ENCODE measurements at regions not wholly inside any gene's neighbourhood (a gene's known extent, or its start where the extent isn't known, plus 50 kb on each side); places are given as distances from the start of the nearest gene placed in this dataset.

DNA sequence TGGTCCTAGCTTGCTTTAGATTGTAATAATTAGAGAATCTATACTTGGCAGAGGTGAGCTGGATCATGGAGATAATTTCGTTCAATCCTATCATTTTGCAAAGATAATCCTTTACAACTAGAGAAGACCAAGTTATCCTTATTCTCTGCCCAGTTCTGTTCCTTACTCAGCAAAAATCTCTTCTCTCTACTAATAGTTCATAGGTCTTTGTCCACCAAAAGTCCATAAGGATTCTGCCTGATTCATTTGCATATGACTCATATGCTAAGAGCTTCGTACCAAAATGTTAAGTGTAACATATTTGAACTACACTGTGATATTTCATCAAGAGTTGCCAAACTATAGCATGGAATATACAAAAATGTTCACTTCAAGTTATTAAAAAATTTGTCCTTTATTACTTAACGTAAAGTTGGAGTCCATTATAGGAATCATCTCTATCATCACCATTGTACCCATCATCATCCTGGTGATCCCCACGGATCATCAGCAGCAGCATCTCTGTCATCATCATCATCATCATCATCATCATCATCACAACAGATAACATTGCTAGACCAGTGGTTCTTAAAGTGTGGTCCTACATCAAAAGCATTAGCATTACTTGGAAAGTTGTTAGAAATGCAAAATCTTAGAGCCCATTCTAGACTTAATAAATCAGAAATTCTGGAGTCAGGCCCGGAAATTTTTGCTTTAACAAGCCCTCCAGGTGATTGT lies 463.0 kb downstream of the DHX35 start:
- DNase-seq (ENCODE audit: low read depth, low spot score): no peak

GRCh38 chr20:39421571-39422105 lies 459.5 kb downstream of the DHX35 start:
- DNase-seq (ENCODE audit: low read depth, low spot score): no peak

GRCh38 chr20:39412091-39412490 lies 449.9 kb downstream of the DHX35 start:
- no peak for DNase-seq (ENCODE audit: low read depth, low spot score)

GRCh38 chr20:39399463-39399862 lies 437.3 kb downstream of the DHX35 start:
- no peak for DNase-seq (ENCODE audit: low read depth, low spot score)

- DNase-seq (ENCODE audit: low read depth, low spot score): no peak
Observed at GRCh38 chr20:39398656-39399055, 436.5 kb downstream of the DHX35 start.

GRCh38 chr20:39397646-39398045 lies 435.5 kb downstream of the DHX35 start:
- DNase-seq (ENCODE audit: low read depth, low spot score): no peak

- no peak for DNase-seq (ENCODE audit: low read depth, low spot score)
Observed at GRCh38 chr20:39395478-39396291, 433.5 kb downstream of the DHX35 start.

DNA sequence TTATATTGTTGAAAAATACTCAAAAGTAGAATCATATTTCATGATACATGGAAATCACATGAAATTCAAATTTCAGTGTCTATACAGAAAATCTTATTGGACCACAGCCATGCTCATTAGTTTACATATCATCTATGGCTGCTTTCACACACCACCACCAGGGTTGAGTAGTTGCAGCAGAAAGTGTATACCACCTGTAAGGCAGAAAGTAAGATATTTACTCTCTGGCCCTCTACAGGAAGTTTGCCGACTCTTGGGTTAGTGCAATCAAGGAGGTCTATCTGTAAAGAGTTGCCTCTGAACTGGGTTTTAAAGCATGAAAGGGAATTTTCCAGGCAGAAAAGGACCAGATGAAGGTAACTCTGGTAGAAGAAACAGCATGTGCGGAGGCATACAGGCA lies 432.3 kb downstream of the DHX35 start:
- no peak for DNase-seq (ENCODE audit: low read depth, low spot score)

GRCh38 chr20:39390186-39390585 lies 428.0 kb downstream of the DHX35 start:
- DNase-seq (ENCODE audit: low read depth, low spot score): no peak

- DNase-seq (ENCODE audit: low read depth, low spot score): no peak
Observed at GRCh38 chr20:39381595-39381994, 419.5 kb downstream of the DHX35 start.

DNA sequence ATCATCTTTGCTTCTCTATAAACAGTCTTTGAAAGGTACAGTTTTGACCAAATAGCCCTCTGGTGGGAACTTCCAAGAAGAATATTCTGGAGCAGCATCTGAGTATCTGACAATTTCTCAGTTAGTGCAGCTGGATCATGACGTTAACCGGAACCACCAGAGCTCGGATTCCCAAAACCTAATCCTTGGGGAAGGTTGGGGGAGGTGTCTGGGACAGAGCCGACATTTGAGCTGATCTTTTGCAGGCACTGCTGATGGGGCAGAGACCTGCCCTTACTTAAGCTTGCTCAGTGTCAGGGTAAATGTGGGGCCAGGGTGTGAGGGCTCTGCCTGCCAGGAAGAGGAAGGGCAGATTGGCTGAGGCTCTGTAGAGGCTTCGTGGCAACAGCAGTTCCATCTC lies 416.6 kb downstream of the DHX35 start:
- DNase-seq (ENCODE audit: low read depth, low spot score): no peak

GRCh38 chr20:39376788-39377187 lies 414.6 kb downstream of the DHX35 start:
- no peak for DNase-seq (ENCODE audit: low read depth, low spot score)

DNA sequence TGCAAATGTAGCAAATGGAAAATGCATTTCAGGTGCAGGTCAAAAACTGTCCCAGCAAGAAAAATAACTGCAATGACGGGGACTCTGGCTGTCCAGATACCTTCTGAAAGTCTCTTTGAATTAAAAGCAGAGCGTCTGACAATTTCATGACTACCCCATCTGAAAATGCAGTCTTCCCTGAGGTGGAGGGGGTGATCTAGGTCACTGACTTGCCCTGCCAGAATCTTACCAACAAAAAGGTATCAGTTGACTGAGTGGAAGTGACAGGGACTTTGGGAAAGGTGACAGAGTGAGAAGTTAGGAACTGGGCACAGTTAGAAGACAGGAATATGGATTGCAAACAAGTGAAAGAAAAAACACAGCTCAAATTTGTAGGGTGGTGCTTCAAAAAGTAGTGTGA lies 402.2 kb downstream of the DHX35 start:
- no peak for DNase-seq (ENCODE audit: low read depth, low spot score)

DNA sequence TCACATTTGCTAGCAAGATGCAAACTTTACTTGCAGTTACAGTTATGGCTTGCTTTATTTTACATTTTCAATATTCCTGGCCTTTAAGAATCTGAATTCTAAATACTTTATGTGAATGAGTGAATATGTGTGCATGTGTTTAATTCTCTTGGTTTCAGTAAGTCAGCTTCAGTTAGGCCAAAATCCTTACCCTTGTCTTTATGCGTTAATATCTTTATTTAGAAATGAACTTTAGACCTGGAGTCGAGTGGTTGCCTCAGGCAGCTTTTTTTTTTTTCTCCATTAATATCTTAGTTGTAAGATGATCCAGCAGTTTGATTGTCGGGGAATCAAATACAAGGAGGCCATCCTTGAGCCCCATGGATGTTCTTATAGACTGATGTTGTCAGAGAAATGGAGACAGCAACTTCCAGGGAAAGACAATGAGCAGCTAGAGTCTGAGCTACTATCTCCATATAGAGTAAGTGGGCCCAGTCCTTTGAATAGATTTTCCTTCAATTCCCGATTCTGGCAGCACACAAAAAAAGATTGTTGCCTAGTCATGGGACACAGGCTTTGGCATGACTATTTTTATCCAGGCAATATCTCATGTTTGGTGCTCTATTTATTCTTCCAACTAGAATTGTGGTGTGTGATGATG lies 398.0 kb downstream of the DHX35 start:
- no peak for DNase-seq (ENCODE audit: low read depth, low spot score)

- no peak for DNase-seq (ENCODE audit: low read depth, low spot score)
Observed at GRCh38 chr20:39358052-39358451, 395.9 kb downstream of the DHX35 start.

DNA sequence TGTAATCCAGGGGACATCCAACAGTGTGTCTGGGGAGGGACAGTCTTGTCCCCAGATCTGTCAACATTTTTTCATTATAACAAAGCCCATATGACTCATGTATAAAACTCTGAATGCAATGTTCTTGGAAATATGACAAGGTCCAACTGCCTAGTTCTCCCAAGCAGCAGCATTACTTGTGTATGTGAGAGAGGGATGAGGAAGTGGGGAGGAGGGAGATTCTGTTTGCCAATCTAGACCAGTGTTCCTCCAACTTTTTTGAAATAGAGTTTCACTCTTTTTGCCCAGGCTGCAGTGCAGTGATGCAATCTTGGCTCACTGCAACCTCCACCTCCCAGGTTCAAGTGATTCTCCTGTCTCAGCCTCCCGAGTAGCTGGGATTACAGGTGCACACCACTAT lies 394.8 kb downstream of the DHX35 start:
- no peak for DNase-seq (ENCODE audit: low read depth, low spot score)

- DNase-seq (ENCODE audit: low read depth, low spot score): no peak
Observed at GRCh38 chr20:39349240-39349639, 387.1 kb downstream of the DHX35 start.

DNA sequence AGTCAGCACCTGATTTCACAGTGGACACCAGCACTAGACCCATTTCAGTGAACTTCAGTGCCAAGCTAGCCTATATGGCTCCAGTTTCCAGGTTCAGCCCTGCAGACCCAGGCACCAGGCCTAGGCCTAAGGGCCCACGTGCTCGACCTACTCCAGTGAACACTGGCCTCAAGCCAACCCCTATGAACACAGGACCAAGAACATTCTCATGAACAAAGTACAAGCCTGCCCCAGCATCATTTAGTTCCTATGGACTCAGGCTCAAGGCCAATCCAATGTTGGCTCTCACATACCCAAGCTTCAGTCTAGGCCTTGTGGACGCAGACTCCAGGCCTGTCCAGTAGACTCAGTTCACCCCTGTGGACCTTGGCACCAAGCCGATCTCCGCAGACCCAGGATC lies 385.5 kb downstream of the DHX35 start:
- DNase-seq (ENCODE audit: low read depth, low spot score): no peak

DNA sequence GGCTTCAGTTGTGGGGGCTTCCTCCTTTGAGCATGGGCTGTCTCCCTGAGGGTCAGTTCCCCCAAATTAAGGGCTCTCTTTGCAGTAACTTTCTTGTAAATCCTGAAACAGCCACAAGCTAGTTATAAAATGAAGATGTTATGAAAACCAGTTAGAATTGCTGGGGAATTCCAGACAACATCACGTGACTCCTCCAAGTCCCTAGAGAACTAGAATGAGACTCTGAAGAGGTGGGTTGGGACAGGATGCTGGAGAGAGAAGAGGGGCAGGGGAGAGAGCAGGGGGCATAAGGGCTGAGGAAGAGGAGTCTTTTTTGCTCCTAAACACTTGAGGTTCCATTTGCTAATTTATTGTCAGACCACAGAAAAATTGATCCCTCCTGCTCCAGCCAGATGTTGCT lies 380.3 kb downstream of the DHX35 start:
- DNase-seq (ENCODE audit: low read depth, low spot score): no peak

GRCh38 chr20:39338469-39339376 lies 376.6 kb downstream of the DHX35 start:
- no peak for DNase-seq (ENCODE audit: low read depth, low spot score)

DNA sequence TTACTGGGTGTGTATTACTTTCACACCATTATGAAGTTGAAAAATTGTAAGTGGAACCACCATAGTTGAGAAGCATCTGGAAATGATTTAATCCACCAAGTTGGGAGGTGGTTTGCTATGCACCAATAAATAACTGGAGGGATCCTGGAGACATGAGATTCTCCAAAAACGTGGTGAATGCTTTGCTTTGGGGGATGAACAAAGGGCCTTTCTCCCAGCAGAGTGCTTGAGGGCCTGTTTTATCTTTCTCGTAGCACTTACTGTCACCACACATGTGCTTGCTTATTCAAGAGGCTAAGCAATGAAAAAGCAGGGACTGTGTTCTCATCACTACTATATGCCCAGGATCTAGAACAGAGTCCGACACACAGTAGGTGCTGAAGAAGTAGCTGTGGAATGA lies 371.1 kb downstream of the DHX35 start:
- DNase-seq (ENCODE audit: low read depth, low spot score): no peak
